A673 (cell line): ENCODE measurements at regions not wholly inside any gene's neighbourhood (a gene's known extent, or its start where the extent isn't known, plus 50 kb on each side); places are given as distances from the start of the nearest gene placed in this dataset.

Experiments
- BruUV-seq: library from RNA; stranded (reverse); fragments of 400-500 nt; replicated peaks from 2 replicates; lab custom pipeline; 2021; lab: Mats Ljungman, UMichigan
- CTCF ChIA-PET: fragments of 300-600 bp; sonication (Branson Sonifier 250); formaldehyde crosslinking; loops from one replicate; lab custom pipeline; 2022; ENCODE audit warnings: antibody characterized with exemption; lab: Charles Lee
- POLR2A ChIA-PET: fragments of 300-600 bp; sonication (Branson Sonifier 250); formaldehyde crosslinking; loops from one replicate; lab custom pipeline; 2022; ENCODE audit warnings: antibody characterized with exemption; ENCODE audit not compliant: low non-redundant PET; lab: Charles Lee
- DNase-seq: peaks from one replicate; pipeline ENCODE4 v3.0.0-alpha.2; 2015; ENCODE audit warnings: low spot score
- H3K27ac ChIP-seq: fragments of 200-600 bp; sonication (generic); 2 replicates; pipeline ENCODE4 v1.5.1; 2016; ENCODE audit warnings: mixed run types, low read depth, mild to moderate bottlenecking, mixed read lengths, antibody characterized with exemption, low read length; ENCODE audit not compliant: poor library complexity, severe bottlenecking
- H3K27me3 ChIP-seq: fragments of 200-600 bp; sonication (generic); replicated peaks from 2 replicates; pipeline ENCODE4 v1.6.1; 2017; ENCODE audit warnings: mixed run types, low read depth, mild to moderate bottlenecking, mixed read lengths, antibody characterized with exemption, low read length; ENCODE audit not compliant: insufficient read depth, poor library complexity
- H3K36me3 ChIP-seq: fragments of 200-600 bp; sonication (generic); 2 replicates; pipeline ENCODE4 v1.6.1; 2016; ENCODE audit warnings: mixed run types, mild to moderate bottlenecking, mixed read lengths, antibody characterized with exemption, low read length; ENCODE audit not compliant: insufficient read depth, poor library complexity, severe bottlenecking
- H3K4me1 ChIP-seq: fragments of 200-600 bp; sonication (generic); 2 replicates; pipeline ENCODE4 v1.6.1; 2017; ENCODE audit warnings: mixed run types, mild to moderate bottlenecking, mixed read lengths, antibody characterized with exemption, low read length; ENCODE audit not compliant: insufficient read depth, poor library complexity, severe bottlenecking
- H3K4me3 ChIP-seq: fragments of 200-600 bp; sonication (generic); 2 replicates; pipeline ENCODE4 v1.5.1; 2016; ENCODE audit warnings: low read depth, mixed run types, mild to moderate bottlenecking, mixed read lengths, low read length; ENCODE audit not compliant: poor library complexity, severe bottlenecking
- H3K9me3 ChIP-seq: fragments of 200-600 bp; sonication (generic); 2 replicates; pipeline ENCODE4 v1.6.1; 2016; ENCODE audit warnings: mixed run types, low read depth, mild to moderate bottlenecking, mixed read lengths, antibody characterized with exemption, low read length; ENCODE audit not compliant: poor library complexity, severe bottlenecking
- CTCF ChIP-seq: fragments of 300-800, 200-600 bp; sonication (generic); conservative IDR thresholded peaks from 2 replicates; pipeline ENCODE4 v1.5.1; 2017; ENCODE audit warnings: low read depth, mild to moderate bottlenecking, antibody characterized with exemption, low read length, moderate library complexity, mixed read lengths
- EZH2 ChIP-seq: fragments of 200-600 bp; sonication (generic); IDR thresholded peaks from 2 replicates; pipeline ENCODE4 v1.6.1; 2017; ENCODE audit warnings: borderline replicate concordance, low read depth, mild to moderate bottlenecking, mixed read lengths, antibody characterized with exemption, low read length; ENCODE audit not compliant: poor library complexity, severe bottlenecking
- intact Hi-C: fragments of 100-400 bp; cut with micrococcal nuclease; formaldehyde crosslinking; loops from one replicate; pipeline ENCODE4 v1.10.0; 2022; ENCODE audit not compliant: unreplicated experiment

GRCh38 chr2:16246911-16247310 lies 306.6 kb downstream of the MYCN start:
- Histone ChIP-seq H3K27ac (no peak overlapping the region), H3K4me1 (no peaks in the 10 kb centered on the region), H3K9me3 (no peaks in the 10 kb centered on the region), H3K27me3 (peaks cover 6% of the 10 kb centered on the region), H3K4me3 (no peak overlapping the region), H3K36me3 (no peaks in the 10 kb centered on the region)
- no peak for DNase-seq
- CTCF ChIA-PET, result no interaction called here
- POLR2A ChIA-PET, result no interaction called here
- intact Hi-C loops, result no loop called here
- no TSS peak for BruUV-seq
- TF ChIP-seq CTCF (no peak), EZH2 (no peak)

DNA sequence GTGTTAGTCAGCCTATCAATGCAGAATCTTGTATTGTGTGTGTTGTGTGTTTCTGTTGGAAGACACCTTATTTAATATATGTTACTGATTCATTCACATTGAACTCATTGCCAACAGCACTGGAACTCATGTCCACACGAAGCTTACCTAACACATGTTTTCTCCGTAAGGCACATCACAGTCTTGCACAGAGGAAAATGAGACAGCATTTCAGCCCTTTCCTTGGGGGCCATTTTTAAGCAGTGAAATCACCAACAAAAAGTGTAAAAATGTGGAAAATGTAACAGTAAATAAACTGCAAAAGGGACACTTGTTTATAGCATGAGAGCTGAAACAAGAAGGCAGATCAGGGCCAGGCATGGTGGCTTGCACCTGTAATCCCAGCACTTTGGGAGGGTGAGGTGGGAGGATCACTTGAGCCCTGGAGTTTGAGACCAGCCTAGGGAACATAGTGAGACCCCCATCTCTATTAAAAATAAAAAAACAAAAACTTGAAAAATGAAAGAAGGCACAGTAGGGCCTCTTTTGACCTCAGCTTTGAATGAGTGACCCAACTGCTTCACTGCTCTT lies 306.0 kb downstream of the MYCN start:
- Histone ChIP-seq H3K27ac (no peak overlapping the region), H3K9me3 (no peaks in the 10 kb centered on the region), H3K4me3 (no peak overlapping the region), H3K27me3 (peaks cover 6% of the 10 kb centered on the region), H3K4me1 (no peaks in the 10 kb centered on the region), H3K36me3 (no peaks in the 10 kb centered on the region)
- no TSS peak for BruUV-seq
- TF ChIP-seq CTCF (no peak), EZH2 (no peak)
- no peak for DNase-seq
- ChIA-PET CTCF (no interaction called here), POLR2A (no interaction called here)
- intact Hi-C loops, result no loop called here

DNA sequence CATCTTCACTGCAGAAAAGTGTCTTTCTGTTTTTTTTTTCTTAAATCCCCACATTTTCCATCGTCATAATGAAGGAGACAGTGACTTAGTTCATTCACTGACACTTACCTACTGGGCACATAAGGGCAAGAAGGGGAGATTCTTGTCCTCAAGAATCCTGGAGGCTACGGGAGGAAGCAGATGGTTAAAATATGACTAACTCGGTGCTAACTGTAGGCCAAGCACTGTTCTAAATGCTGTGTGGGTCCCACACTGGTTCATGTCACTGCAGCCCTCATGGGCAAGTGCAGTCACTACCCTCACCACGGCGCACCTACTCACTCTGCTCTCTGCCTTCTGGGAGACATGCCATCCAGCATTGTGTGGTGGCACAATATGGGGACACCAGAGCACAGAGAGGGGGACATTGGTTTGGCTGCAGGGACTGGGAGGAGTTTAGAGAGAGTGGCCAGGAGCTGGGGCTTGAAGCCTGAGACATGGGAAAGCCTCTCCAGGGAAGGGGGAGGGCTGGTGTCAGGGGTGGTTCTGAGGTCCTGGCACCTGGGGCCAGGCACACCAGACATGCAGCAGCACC lies 305.2 kb downstream of the MYCN start:
- ChIA-PET CTCF (no interaction called here), POLR2A (no interaction called here)
- peaks cover 6% of the 10 kb centered on the region for H3K27me3 ChIP-seq
- H3K36me3 ChIP-seq, result no peaks in the 10 kb centered on the region
- no peak for TF ChIP-seq EZH2
- no peak for TF ChIP-seq CTCF
- intact Hi-C loops, result no loop called here
- no peaks in the 10 kb centered on the region for H3K9me3 ChIP-seq
- H3K4me1 ChIP-seq, result no peaks in the 10 kb centered on the region
- H3K4me3 ChIP-seq, result no peak overlapping the region
- BruUV-seq, result no TSS peak
- no peak overlapping the region for H3K27ac ChIP-seq
- no peak for DNase-seq
